HepG2 (cell line): ENCODE measurements at regions not wholly inside any gene's neighbourhood (a gene's known extent, or its start where the extent isn't known, plus 50 kb on each side); places are given as distances from the start of the nearest gene placed in this dataset.

Experiments used
- CERS6 ChIP-seq: sonication (generic); formaldehyde crosslinking; IDR thresholded peaks from 2 replicates; pipeline ENCODE4 v1.5.0; 2020; ENCODE audit warnings: missing genetic modification reagents
- KLF9 ChIP-seq: IDR thresholded peaks from 2 replicates; pipeline ENCODE4 v1.6.1; 2016; ENCODE audit warnings: low read depth
- MAX ChIP-seq: IDR thresholded peaks from 2 replicates; pipeline ENCODE4 v1.6.1; 2012; ENCODE audit warnings: inconsistent platforms
- NFRKB ChIP-seq: fragments of 450-650 bp; IDR thresholded peaks from 2 replicates; pipeline ENCODE4 v1.6.1; 2017
- PBX3 ChIP-seq: sonication (generic); formaldehyde crosslinking; IDR thresholded peaks from 2 replicates; pipeline ENCODE4 v1.8.1; 2023; ENCODE audit warnings: missing genetic modification reagents, inconsistent platforms, borderline replicate concordance
- REST ChIP-seq, 2 experiments: IDR thresholded peaks; 2 replicates each; pipeline ENCODE4 v1.6.1; 2011 to 2012; ENCODE audit warnings: low read length in 2 of 2, borderline replicate concordance in 1 of 2, low read depth in 1 of 2, mild to moderate bottlenecking in 1 of 2, moderate library complexity in 1 of 2
- SMC3 ChIP-seq: IDR thresholded peaks from 2 replicates; pipeline ENCODE4 v1.6.1; 2011; ENCODE audit warnings: low read length, improper control_type of control experiment
- TAF1 ChIP-seq: sonication (generic); formaldehyde crosslinking; IDR thresholded peaks from 2 replicates; pipeline ENCODE4 v1.4.0; 2020; ENCODE audit warnings: missing genetic modification reagents
- ZFP41 ChIP-seq: sonication (generic); formaldehyde crosslinking; IDR thresholded peaks from 2 replicates; pipeline ENCODE4 v1.4.0; 2020; ENCODE audit warnings: mild to moderate bottlenecking, missing genetic modification reagents, borderline replicate concordance
- ZNF160 ChIP-seq: sonication (generic); formaldehyde crosslinking; IDR thresholded peaks from 2 replicates; pipeline ENCODE4 v1.8.0; 2022; ENCODE audit warnings: mild to moderate bottlenecking, inconsistent platforms, missing genetic modification reagents
- ZNF687 ChIP-seq: sonication (generic); formaldehyde crosslinking; IDR thresholded peaks from 2 replicates; pipeline ENCODE4 v1.5.1; 2020; ENCODE audit warnings: mild to moderate bottlenecking, missing genetic modification reagents, moderate library complexity
- TF ChIP-seq, protein P1 (sequence below): sonication (generic); formaldehyde crosslinking; IDR thresholded peaks from 2 replicates; pipeline ENCODE4 v1.5.0; 2020; ENCODE audit warnings: mild to moderate bottlenecking, missing genetic modification reagents, moderate library complexity

GRCh38 chr20:46803123-46804020, 91.3 kb upstream of the EYA2 start:
- no peak for TF ChIP-seq PBX3 (CRISPR knock-in tag)
- TF ChIP-seq, protein P1, sequence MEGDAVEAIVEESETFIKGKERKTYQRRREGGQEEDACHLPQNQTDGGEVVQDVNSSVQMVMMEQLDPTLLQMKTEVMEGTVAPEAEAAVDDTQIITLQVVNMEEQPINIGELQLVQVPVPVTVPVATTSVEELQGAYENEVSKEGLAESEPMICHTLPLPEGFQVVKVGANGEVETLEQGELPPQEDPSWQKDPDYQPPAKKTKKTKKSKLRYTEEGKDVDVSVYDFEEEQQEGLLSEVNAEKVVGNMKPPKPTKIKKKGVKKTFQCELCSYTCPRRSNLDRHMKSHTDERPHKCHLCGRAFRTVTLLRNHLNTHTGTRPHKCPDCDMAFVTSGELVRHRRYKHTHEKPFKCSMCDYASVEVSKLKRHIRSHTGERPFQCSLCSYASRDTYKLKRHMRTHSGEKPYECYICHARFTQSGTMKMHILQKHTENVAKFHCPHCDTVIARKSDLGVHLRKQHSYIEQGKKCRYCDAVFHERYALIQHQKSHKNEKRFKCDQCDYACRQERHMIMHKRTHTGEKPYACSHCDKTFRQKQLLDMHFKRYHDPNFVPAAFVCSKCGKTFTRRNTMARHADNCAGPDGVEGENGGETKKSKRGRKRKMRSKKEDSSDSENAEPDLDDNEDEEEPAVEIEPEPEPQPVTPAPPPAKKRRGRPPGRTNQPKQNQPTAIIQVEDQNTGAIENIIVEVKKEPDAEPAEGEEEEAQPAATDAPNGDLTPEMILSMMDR: no peak
- TF ChIP-seq NFRKB: no peak
- no peak for TF ChIP-seq ZNF160 (CRISPR knock-in tag)
- no peak for TF ChIP-seq KLF9
- TF ChIP-seq ZNF687: no peak
- TF ChIP-seq SMC3: no peak
- TF ChIP-seq MAX: no peak
- TF ChIP-seq TAF1 (CRISPR knock-in tag): no peak
- no peak for TF ChIP-seq REST (IDR thresholded peaks at IDR 0.05; ENCODE audit: borderline replicate concordance in 1 of 2, low read depth in 1 of 2, low read length in 2 of 2)
- TF ChIP-seq CERS6 (CRISPR knock-in tag): no peak
- no peak for TF ChIP-seq ZFP41
